ENCODE measurements at regions not wholly inside any gene's neighbourhood (a gene's known extent, or its start where the extent isn't known, plus 50 kb on each side); places are given as distances from the start of the nearest gene placed in this dataset.
"Not testable (repeated sequence)": the region's sequence is repeated elsewhere in the genome, so short reads cannot be mapped to it uniquely, and the experiment has no call there.

- DNase-seq: peak; percentile 28
Observed at GRCh38 chr5:77867194-77867691, 91.1 kb upstream of the TBCA start.

GRCh38 chr5:77866198-77866597, 90.1 kb upstream of the TBCA start:
- no peak for DNase-seq

GRCh38 chr5:77864997-77865396, 88.9 kb upstream of the TBCA start:
- no peak for DNase-seq

GRCh38 chr5:77863181-77863580, 87.0 kb upstream of the TBCA start:
- no peak for DNase-seq

GRCh38 chr5:77861576-77861975, 85.4 kb upstream of the TBCA start:
- DNase-seq: no peak

- peak; percentile 51 for DNase-seq
Observed at GRCh38 chr5:77859306-77859705, 83.2 kb upstream of the TBCA start.

GRCh38 chr5:77858678-77859077, 82.5 kb upstream of the TBCA start:
- DNase-seq: not testable (repeated sequence)

GRCh38 chr5:77855369-77855768, 79.2 kb upstream of the TBCA start:
- peak; percentile 26 for DNase-seq

GRCh38 chr5:77853353-77853907, 77.3 kb upstream of the TBCA start:
- no peak for DNase-seq

- DNase-seq: peak; percentile 78
Observed at GRCh38 chr5:77852514-77853352, 76.6 kb upstream of the TBCA start.

- no peak for DNase-seq
Observed at GRCh38 chr5:77852068-77852513, 76.0 kb upstream of the TBCA start.

- peak; percentile 51 for DNase-seq
Observed at GRCh38 chr5:77851176-77852067, 75.3 kb upstream of the TBCA start.

GRCh38 chr5:77850536-77851175, 74.5 kb upstream of the TBCA start:
- DNase-seq: no peak

GRCh38 chr5:77849308-77849900, 73.3 kb upstream of the TBCA start:
- DNase-seq: no peak

- no peak for DNase-seq
Observed at GRCh38 chr5:77847814-77848290, 71.7 kb upstream of the TBCA start.

GRCh38 chr5:77847129-77847460, 71.0 kb upstream of the TBCA start:
- DNase-seq: no peak

GRCh38 chr5:77846422-77847128, 70.4 kb upstream of the TBCA start:
- DNase-seq: no peak

GRCh38 chr5:77845324-77845646, 69.1 kb upstream of the TBCA start:
- no peak for DNase-seq

- DNase-seq: no peak
Observed at GRCh38 chr5:77844623-77845323, 68.6 kb upstream of the TBCA start.

- no peak for DNase-seq
Observed at GRCh38 chr5:77844373-77844622, 68.2 kb upstream of the TBCA start.

Data from fibroblast of skin of scalp (primary cell).